ENCODE measurements at regions not wholly inside any gene's neighbourhood (a gene's known extent, or its start where the extent isn't known, plus 50 kb on each side); places are given as distances from the start of the nearest gene placed in this dataset.

DNA sequence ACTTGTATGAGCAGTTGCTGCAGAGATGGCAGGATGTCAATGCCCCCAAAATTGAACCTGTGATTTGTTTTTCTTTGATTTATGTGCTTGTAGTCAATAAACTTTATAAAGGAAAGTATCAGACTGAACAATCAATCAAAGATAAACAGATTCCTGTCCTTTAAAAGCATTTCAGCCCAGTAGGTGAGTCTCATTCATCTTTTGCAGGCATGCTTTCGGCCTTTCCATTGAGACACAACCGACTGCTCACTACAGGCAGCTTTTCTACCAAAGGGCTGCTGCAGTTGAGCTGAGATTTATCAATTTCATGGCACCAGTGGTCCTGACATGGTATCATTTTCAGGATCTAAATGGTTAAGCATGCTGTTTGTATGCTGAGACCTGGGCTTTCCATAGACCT, 513.6 kb upstream of the PTBP2 start:
- TF ChIP-seq, protein P1, sequence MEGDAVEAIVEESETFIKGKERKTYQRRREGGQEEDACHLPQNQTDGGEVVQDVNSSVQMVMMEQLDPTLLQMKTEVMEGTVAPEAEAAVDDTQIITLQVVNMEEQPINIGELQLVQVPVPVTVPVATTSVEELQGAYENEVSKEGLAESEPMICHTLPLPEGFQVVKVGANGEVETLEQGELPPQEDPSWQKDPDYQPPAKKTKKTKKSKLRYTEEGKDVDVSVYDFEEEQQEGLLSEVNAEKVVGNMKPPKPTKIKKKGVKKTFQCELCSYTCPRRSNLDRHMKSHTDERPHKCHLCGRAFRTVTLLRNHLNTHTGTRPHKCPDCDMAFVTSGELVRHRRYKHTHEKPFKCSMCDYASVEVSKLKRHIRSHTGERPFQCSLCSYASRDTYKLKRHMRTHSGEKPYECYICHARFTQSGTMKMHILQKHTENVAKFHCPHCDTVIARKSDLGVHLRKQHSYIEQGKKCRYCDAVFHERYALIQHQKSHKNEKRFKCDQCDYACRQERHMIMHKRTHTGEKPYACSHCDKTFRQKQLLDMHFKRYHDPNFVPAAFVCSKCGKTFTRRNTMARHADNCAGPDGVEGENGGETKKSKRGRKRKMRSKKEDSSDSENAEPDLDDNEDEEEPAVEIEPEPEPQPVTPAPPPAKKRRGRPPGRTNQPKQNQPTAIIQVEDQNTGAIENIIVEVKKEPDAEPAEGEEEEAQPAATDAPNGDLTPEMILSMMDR (IDR thresholded peaks at IDR 0.05) = no peak
- no peak for TF ChIP-seq POLR2AphosphoS5 (IDR thresholded peaks at IDR 0.05)
- no peak for TF ChIP-seq POLR2A (IDR thresholded peaks at IDR 0.05)
- TF ChIP-seq EP300 (IDR thresholded peaks at IDR 0.05) = no peak

Data from sigmoid colon (tissue), 4 donors.